ENCODE measurements at regions not wholly inside any gene's neighbourhood (a gene's known extent, or its start where the extent isn't known, plus 50 kb on each side); places are given as distances from the start of the nearest gene placed in this dataset.

DNA sequence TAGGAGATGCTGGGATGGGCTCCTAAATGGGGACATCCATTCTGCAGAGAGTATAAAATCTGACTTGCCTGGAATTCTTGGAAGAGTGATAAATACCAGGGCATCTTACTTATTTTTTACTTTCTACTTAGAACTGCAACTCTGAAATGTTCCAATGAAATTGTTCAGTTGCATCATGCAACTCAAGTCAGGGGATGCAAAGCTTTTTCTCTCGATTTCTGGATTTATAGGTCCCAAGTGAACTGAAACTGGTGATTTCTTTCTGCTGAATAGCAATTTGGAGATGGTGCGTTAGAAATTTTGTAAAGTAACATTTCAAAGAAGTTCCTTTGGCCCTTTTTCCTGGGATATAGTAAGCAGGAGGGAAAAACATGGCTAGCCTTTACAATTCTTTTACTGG lies 238.4 kb upstream of the CD180 start:
- Mint-ChIP-seq H3K9me3 (peaks cover 0 to 2% (median 0%) of the 10 kb centered on the region in 5 donors), H3K36me3 (no peaks in the 10 kb centered on the region), H3K27me3 (no peaks in the 10 kb centered on the region), H3K4me1 (no peaks in the 10 kb centered on the region), H3K27ac (no peak overlapping the region), H3K4me3 (no peak overlapping the region)
- Histone ChIP-seq H3K9me3 (ENCODE audit: low read length) (no peaks in the 10 kb centered on the region), H3K27ac (ENCODE audit: low read depth, low read length) (no peak overlapping the region), H3K27me3 (ENCODE audit: insufficient read depth, low read length, poor library complexity, severe bottlenecking) (no peaks in the 10 kb centered on the region), H3K36me3 (ENCODE audit: insufficient read depth, low read length) (no peaks in the 10 kb centered on the region), H3K4me1 (ENCODE audit: insufficient read depth, low read length) (no peaks in the 10 kb centered on the region), H3K4me3 (ENCODE audit: low read length) (no peak overlapping the region)
- ChIA-PET POLR2A (no interaction called here), CTCF (no interaction called here)
- no peak for DNase-seq

DNA sequence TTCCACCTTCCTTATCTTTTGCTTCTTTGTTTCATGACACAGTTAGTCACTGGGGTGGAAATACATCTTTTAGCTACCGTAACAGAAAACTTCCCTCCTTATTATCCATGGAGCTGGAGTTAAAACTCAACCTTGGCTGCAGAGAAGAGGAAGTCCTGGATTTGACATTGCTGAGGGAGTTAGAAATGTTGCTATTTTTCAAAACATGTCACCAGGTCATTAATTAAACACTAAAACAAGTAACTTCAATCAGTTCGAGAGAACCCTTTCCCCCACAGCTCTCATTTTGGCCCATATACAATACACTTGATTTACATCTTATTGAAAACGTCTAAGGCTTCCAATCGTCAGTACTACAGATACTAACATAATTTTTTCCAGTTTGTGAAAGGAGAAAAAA lies 237.9 kb upstream of the CD180 start:
- CTCF ChIA-PET, result no interaction called here
- Histone ChIP-seq H3K27ac (ENCODE audit: low read depth, low read length) (no peak overlapping the region), H3K27me3 (ENCODE audit: insufficient read depth, low read length, poor library complexity, severe bottlenecking) (no peaks in the 10 kb centered on the region), H3K4me1 (ENCODE audit: insufficient read depth, low read length) (no peaks in the 10 kb centered on the region), H3K4me3 (ENCODE audit: low read length) (no peak overlapping the region), H3K36me3 (ENCODE audit: insufficient read depth, low read length) (no peaks in the 10 kb centered on the region), H3K9me3 (ENCODE audit: low read length) (no peaks in the 10 kb centered on the region)
- H3K27me3 Mint-ChIP-seq, result no peaks in the 10 kb centered on the region
- no peak overlapping the region for H3K27ac Mint-ChIP-seq
- peaks cover 0 to 2% (median 0%) of the 10 kb centered on the region in 5 donors for H3K9me3 Mint-ChIP-seq
- no peaks in the 10 kb centered on the region for H3K36me3 Mint-ChIP-seq
- no peak for DNase-seq
- POLR2A ChIA-PET, result no interaction called here
- H3K4me3 Mint-ChIP-seq, result no peak overlapping the region
- no peaks in the 10 kb centered on the region for H3K4me1 Mint-ChIP-seq

DNA sequence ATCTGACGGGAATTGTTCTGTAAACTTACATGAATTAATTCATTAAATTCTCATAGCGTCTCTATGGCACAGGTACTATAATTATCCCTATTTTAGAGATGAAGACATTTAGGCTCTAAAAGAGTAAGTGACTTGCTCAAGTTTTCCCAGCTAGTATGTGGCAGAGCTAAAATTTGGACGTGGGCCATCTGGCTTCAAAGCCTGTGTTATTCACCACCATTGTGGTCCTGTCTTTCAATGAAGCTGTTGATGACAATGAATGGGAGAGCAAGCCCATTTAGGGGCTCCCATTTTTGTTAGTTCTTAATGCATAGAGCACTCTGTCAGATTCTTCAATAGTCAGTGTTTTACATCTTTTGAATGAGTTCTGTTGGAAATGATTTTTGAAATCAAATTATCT lies 236.0 kb upstream of the CD180 start:
- H3K27me3 ChIP-seq (ENCODE audit: insufficient read depth, low read length, poor library complexity, severe bottlenecking), result no peaks in the 10 kb centered on the region
- H3K36me3 ChIP-seq (ENCODE audit: insufficient read depth, low read length), result no peaks in the 10 kb centered on the region
- Mint-ChIP-seq H3K27ac (no peak overlapping the region), H3K27me3 (no peaks in the 10 kb centered on the region), H3K9me3 (peaks cover 0 to 2% (median 0%) of the 10 kb centered on the region in 5 donors), H3K36me3 (no peaks in the 10 kb centered on the region), H3K4me1 (no peaks in the 10 kb centered on the region), H3K4me3 (no peak overlapping the region)
- DNase-seq, result no peak
- ChIA-PET CTCF (no interaction called here), POLR2A (no interaction called here)
- H3K27ac ChIP-seq (ENCODE audit: low read depth, low read length), result no peak overlapping the region
- H3K4me1 ChIP-seq (ENCODE audit: insufficient read depth, low read length), result no peaks in the 10 kb centered on the region
- no peak overlapping the region for H3K4me3 ChIP-seq (ENCODE audit: low read length)
- no peaks in the 10 kb centered on the region for H3K9me3 ChIP-seq (ENCODE audit: low read length)

DNA sequence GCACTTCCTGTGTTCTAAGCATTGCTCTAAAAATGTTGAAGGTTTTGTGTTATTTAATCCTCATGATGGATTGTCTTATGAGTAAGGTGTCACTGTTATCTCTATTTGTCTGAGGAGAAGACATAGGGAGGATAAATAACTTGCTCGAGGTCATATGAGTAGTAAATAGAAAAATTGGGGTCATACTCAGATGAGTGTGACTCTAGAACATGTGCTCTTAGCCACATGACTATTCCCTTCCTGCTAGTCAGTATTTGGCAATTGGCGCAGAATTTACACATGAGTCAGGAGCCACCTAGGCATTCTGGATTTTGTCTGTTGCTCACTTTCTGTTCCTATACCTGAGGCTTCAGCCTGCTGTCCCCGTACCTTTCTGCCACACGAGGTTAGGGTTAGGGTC lies 234.6 kb upstream of the CD180 start:
- H3K27ac Mint-ChIP-seq, result peak overlapping the region in 1 of 8 donors; percentile 35
- H3K4me3 ChIP-seq (ENCODE audit: low read length), result no peak overlapping the region
- H3K4me1 Mint-ChIP-seq, result no peaks in the 10 kb centered on the region
- no peaks in the 10 kb centered on the region for H3K9me3 ChIP-seq (ENCODE audit: low read length)
- no peak for DNase-seq
- no peak overlapping the region for H3K27ac ChIP-seq (ENCODE audit: low read depth, low read length)
- ChIA-PET CTCF (no interaction called here), POLR2A (no interaction called here)
- no peaks in the 10 kb centered on the region for H3K36me3 Mint-ChIP-seq
- H3K4me1 ChIP-seq (ENCODE audit: insufficient read depth, low read length), result no peaks in the 10 kb centered on the region
- no peak overlapping the region for H3K4me3 Mint-ChIP-seq
- H3K27me3 ChIP-seq (ENCODE audit: insufficient read depth, low read length, poor library complexity, severe bottlenecking), result no peaks in the 10 kb centered on the region
- H3K27me3 Mint-ChIP-seq, result no peaks in the 10 kb centered on the region
- H3K36me3 ChIP-seq (ENCODE audit: insufficient read depth, low read length), result no peaks in the 10 kb centered on the region
- peaks cover 0 to 2% (median 0%) of the 10 kb centered on the region in 5 donors for H3K9me3 Mint-ChIP-seq

DNA sequence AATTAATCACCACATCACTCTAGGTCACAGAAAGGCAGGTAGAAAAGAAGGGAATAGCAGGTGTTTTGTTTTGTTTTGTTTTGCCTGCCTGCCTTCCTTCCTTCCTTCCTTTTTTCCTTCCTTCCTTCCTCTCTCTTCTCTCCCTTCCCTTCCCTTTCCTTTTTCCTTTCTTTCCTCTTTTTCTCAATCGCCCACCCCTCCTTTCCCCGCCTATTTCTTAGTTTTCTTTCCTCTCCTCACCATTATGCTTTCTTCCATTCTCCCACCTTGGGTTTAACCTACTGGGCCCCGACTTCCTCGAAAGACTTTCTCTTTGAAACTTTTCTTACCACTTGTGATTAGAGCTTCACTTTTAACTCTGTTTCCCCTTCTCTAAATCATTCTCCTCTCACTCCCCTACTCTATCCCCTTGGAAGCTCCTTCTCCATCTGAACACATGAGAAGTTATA lies 231.3 kb upstream of the CD180 start:
- Histone ChIP-seq H3K9me3 (ENCODE audit: low read length) (no peaks in the 10 kb centered on the region), H3K36me3 (ENCODE audit: insufficient read depth, low read length) (no peaks in the 10 kb centered on the region), H3K4me3 (ENCODE audit: low read length) (no peak overlapping the region), H3K4me1 (ENCODE audit: insufficient read depth, low read length) (no peaks in the 10 kb centered on the region), H3K27ac (ENCODE audit: low read depth, low read length) (no peak overlapping the region), H3K27me3 (ENCODE audit: insufficient read depth, low read length, poor library complexity, severe bottlenecking) (no peaks in the 10 kb centered on the region)
- POLR2A ChIA-PET, result no interaction called here
- CTCF ChIA-PET, result no interaction called here
- no peak overlapping the region for H3K4me3 Mint-ChIP-seq
- H3K27me3 Mint-ChIP-seq, result no peaks in the 10 kb centered on the region
- H3K4me1 Mint-ChIP-seq, result no peaks in the 10 kb centered on the region
- peak overlapping the region in 1 of 8 donors; percentile 44 for H3K27ac Mint-ChIP-seq
- H3K36me3 Mint-ChIP-seq, result no peaks in the 10 kb centered on the region
- H3K9me3 Mint-ChIP-seq, result no peaks in the 10 kb centered on the region
- no peak for DNase-seq

DNA sequence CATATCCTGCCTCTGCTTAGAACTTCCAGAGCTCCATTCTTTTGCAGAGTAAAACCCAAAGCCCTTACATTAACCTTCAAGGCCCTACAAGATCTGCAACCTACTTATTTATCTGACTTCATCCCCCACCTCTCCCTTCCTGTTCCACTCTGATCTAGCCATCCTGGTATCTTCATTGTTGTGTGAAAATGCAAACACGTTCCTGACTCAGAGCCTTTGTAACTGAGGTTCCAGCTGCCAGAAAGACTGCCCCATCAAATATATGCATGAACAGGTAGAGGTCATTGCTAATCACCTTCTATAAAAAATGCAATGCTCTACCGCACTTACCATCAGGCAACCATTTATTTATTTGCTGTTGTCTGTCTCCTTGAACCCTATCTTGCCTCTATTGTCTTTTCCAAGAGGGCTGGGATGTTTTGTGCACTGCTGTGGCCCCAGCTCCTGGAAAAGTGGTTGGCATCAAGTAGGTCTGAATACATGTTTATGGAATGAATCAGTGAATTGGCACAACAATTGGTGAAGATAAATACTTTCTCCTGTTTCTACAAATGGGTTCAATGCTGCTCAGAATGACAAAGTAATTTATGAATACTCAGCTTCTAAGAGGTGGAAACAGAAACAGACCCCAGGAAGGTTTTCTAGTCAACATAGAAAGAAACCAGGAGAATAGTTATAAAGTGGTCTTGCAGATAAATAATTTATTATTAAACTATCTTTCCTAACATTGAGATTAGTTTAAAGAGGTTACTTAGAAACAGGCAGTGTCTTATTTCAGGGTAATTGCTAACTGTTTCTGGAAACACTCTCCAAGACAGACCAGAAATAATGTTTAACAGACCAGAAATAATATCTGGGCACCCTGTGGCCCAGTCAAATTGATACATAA lies 230.6 kb upstream of the CD180 start:
- Histone ChIP-seq H3K4me3 (ENCODE audit: low read length) (no peak overlapping the region), H3K27ac (ENCODE audit: low read depth, low read length) (no peak overlapping the region), H3K4me1 (ENCODE audit: insufficient read depth, low read length) (no peaks in the 10 kb centered on the region), H3K27me3 (ENCODE audit: insufficient read depth, low read length, poor library complexity, severe bottlenecking) (no peaks in the 10 kb centered on the region), H3K9me3 (ENCODE audit: low read length) (no peaks in the 10 kb centered on the region), H3K36me3 (ENCODE audit: insufficient read depth, low read length) (no peaks in the 10 kb centered on the region)
- no peak for DNase-seq
- peaks cover 0 to 4% (median 0%) of the 10 kb centered on the region in 3 donors for H3K36me3 Mint-ChIP-seq
- H3K9me3 Mint-ChIP-seq, result peaks cover 0 to under 1% (median 0%) of the 10 kb centered on the region in 5 donors
- CTCF ChIA-PET, result no interaction called here
- no peak overlapping the region for H3K4me3 Mint-ChIP-seq
- H3K27ac Mint-ChIP-seq, result peak overlapping the region in 1 of 8 donors; percentile 17
- H3K27me3 Mint-ChIP-seq, result peaks cover 0 to 1% of the 10 kb centered on the region in 2 donors
- POLR2A ChIA-PET, result no interaction called here
- no peaks in the 10 kb centered on the region for H3K4me1 Mint-ChIP-seq

DNA sequence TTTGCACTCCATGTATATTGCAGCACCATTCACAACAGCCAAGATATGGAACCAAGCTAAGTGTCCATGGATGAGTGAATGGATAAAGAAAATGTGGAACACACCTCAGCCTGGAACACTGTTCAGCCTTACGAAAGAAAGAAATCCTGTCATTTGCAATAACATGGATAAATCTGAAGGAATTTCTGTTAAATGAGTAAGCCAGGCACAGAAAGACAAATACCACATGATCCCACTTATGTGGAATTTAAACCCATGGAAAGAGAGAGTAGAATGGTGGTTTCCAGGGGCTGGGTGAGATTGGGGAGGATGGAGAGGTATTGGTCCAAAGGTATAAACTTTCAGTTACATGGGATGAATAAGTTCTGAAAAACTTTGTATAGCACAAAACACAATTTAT lies 228.9 kb upstream of the CD180 start:
- H3K27me3 Mint-ChIP-seq, result peaks cover 0 to 1% of the 10 kb centered on the region in 2 donors

DNA sequence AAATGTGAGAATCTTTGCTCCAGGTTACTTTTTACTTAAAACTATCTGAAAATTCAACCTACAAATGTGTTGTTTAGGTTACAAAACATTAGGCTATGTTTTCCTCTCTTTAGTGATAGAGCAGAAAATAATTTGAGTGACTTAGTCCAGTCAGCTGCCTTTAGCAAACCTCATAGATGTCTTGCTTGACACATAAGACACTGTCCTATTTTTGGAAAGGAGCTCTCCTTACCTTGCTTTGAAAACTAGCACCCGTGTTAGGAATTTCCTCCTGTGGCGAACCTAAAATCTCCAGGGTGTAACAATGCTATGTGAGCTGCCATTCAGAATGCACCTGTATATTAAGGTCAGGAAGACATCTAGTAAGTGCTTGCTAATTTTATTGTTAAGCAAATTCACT lies 221.2 kb upstream of the CD180 start:
- Mint-ChIP-seq H3K27me3 (peaks cover 0 to 1% of the 10 kb centered on the region in 2 donors), H3K9me3 (peaks cover 0 to 2% (median 0%) of the 10 kb centered on the region in 5 donors)
- no peak for DNase-seq

More for the DNA sequence above, 228.9 kb upstream of the CD180 start:
- H3K4me1 ChIP-seq (ENCODE audit: insufficient read depth, low read length), result no peaks in the 10 kb centered on the region
- CTCF ChIA-PET, result no interaction called here
- DNase-seq, result no peak
- Mint-ChIP-seq H3K36me3 (peaks cover 0 to 16% (median 3%) of the 10 kb centered on the region in 3 donors), H3K4me3 (no peak overlapping the region), H3K4me1 (no peaks in the 10 kb centered on the region), H3K27ac (peak overlapping the region in 1 of 8 donors; percentile 61), H3K9me3 (peaks cover 0 to 2% (median 0%) of the 10 kb centered on the region in 5 donors)
- no peak overlapping the region for H3K27ac ChIP-seq (ENCODE audit: low read depth, low read length)
- no peak overlapping the region for H3K4me3 ChIP-seq (ENCODE audit: low read length)
- H3K27me3 ChIP-seq (ENCODE audit: insufficient read depth, low read length, poor library complexity, severe bottlenecking), result no peaks in the 10 kb centered on the region
- POLR2A ChIA-PET, result no interaction called here
- no peaks in the 10 kb centered on the region for H3K36me3 ChIP-seq (ENCODE audit: insufficient read depth, low read length)
- H3K9me3 ChIP-seq (ENCODE audit: low read length), result no peaks in the 10 kb centered on the region

More for the DNA sequence above, 221.2 kb upstream of the CD180 start:
- Mint-ChIP-seq H3K27ac (no peak overlapping the region), H3K4me1 (peaks cover 7 to 17% (median 10%) of the 10 kb centered on the region in 3 donors), H3K36me3 (peaks cover 0 to 16% (median 3%) of the 10 kb centered on the region in 3 donors), H3K4me3 (no peak overlapping the region)
- CTCF ChIA-PET, result no interaction called here
- no peak overlapping the region for H3K4me3 ChIP-seq (ENCODE audit: low read length)
- POLR2A ChIA-PET, result no interaction called here
- H3K27ac ChIP-seq (ENCODE audit: low read depth, low read length), result no peak overlapping the region
- no peaks in the 10 kb centered on the region for H3K36me3 ChIP-seq (ENCODE audit: insufficient read depth, low read length)
- H3K9me3 ChIP-seq (ENCODE audit: low read length), result no peaks in the 10 kb centered on the region
- H3K27me3 ChIP-seq (ENCODE audit: insufficient read depth, low read length, poor library complexity, severe bottlenecking), result no peaks in the 10 kb centered on the region
- H3K4me1 ChIP-seq (ENCODE audit: insufficient read depth, low read length), result peaks cover 7% of the 10 kb centered on the region

Measured in CD8-positive, alpha-beta memory T cell (primary cell).